Calu3 (cell line): ENCODE measurements at regions not wholly inside any gene's neighbourhood (a gene's known extent, or its start where the extent isn't known, plus 50 kb on each side); places are given as distances from the start of the nearest gene placed in this dataset.

Source experiments
- BruUV-seq: library from RNA; stranded (reverse); fragments of 400-500 nt; replicated peaks from 2 replicates; lab custom pipeline; 2021; lab: Mats Ljungman, UMichigan
- CTCF ChIA-PET: fragments of 300-600 bp; sonication (Branson Sonifier 250); formaldehyde crosslinking; loops from one replicate; lab custom pipeline; 2022; ENCODE audit warnings: antibody characterized with exemption; lab: Charles Lee
- DNase-seq: peaks from one replicate; pipeline ENCODE4 v3.0.0; 2022
- H3K27ac Mint-ChIP-seq: one replicate; pipeline ENCODE4 v1.8.0; 2022; ENCODE audit warnings: mixed read lengths; ENCODE audit not compliant: unreplicated experiment
- H3K27me3 Mint-ChIP-seq: one replicate; pipeline ENCODE4 v1.8.0; 2022; ENCODE audit warnings: mixed read lengths; ENCODE audit not compliant: unreplicated experiment
- H3K36me3 Mint-ChIP-seq: one replicate; pipeline ENCODE4 v1.8.0; 2022; ENCODE audit warnings: mild to moderate bottlenecking, moderate library complexity, mixed read lengths; ENCODE audit not compliant: insufficient read depth, unreplicated experiment
- H3K4me1 Mint-ChIP-seq: one replicate; pipeline ENCODE4 v1.8.0; 2022; ENCODE audit warnings: mild to moderate bottlenecking, low read depth, mixed read lengths; ENCODE audit not compliant: unreplicated experiment
- H3K4me3 Mint-ChIP-seq: one replicate; pipeline ENCODE4 v1.8.0; 2022; ENCODE audit warnings: mild to moderate bottlenecking, low read depth, moderate library complexity, mixed read lengths; ENCODE audit not compliant: unreplicated experiment
- H3K9me3 Mint-ChIP-seq: one replicate; pipeline ENCODE4 v1.8.0; 2022; ENCODE audit warnings: low read depth, mixed read lengths; ENCODE audit not compliant: unreplicated experiment
- CTCF ChIP-seq: fragments of 200-600 bp; IDR thresholded peaks from one replicate; pipeline ENCODE4 v1.8.0; 2022; ENCODE audit warnings: antibody characterized with exemption; ENCODE audit not compliant: unreplicated experiment
- intact Hi-C: fragments of 100-400 bp; cut with micrococcal nuclease; formaldehyde crosslinking; loops from one replicate; pipeline ENCODE4 v1.10.0; 2022; ENCODE audit not compliant: unreplicated experiment

- CTCF ChIA-PET = interaction anchor here (0.8 to 0.9 kb wide), 2 partner anchors 9 to 11 kb away, joined by 3 read pairs; no protein-coding TSS in a partner anchor
- H3K4me1 Mint-ChIP-seq = peaks cover 23% of the 10 kb centered on the region
- peaks cover 5% of the 10 kb centered on the region for H3K36me3 Mint-ChIP-seq
- no peak overlapping the region for H3K27ac Mint-ChIP-seq
- TF ChIP-seq CTCF = no peak
- no peaks in the 10 kb centered on the region for H3K27me3 Mint-ChIP-seq
- no peaks in the 10 kb centered on the region for H3K9me3 Mint-ChIP-seq
- DNase-seq = no peak
- H3K4me3 Mint-ChIP-seq = no peak overlapping the region
- no TSS peak for BruUV-seq
- intact Hi-C loops = no loop called here
Measured at GRCh38 chr2:181766129-181766528, 85.8 kb upstream of the NEUROD1 start.

GRCh38 chr2:181770150-181770549 lies 89.8 kb upstream of the NEUROD1 start:
- Mint-ChIP-seq H3K4me1 (peaks cover 56% of the 10 kb centered on the region), H3K27ac (no peak overlapping the region), H3K4me3 (no peak overlapping the region), H3K9me3 (peaks cover 9% of the 10 kb centered on the region), H3K36me3 (no peaks in the 10 kb centered on the region), H3K27me3 (no peaks in the 10 kb centered on the region)
- CTCF ChIA-PET = interaction anchor here (1.9 kb wide), 1 partner anchor 10 kb away, joined by 9 read pairs; no protein-coding TSS in a partner anchor
- TF ChIP-seq CTCF = no peak
- no TSS peak for BruUV-seq
- DNase-seq = no peak
- intact Hi-C loops = no loop called here

- H3K27me3 Mint-ChIP-seq = no peaks in the 10 kb centered on the region
- no peak for TF ChIP-seq CTCF
- peaks cover 50% of the 10 kb centered on the region for H3K4me1 Mint-ChIP-seq
- BruUV-seq = no TSS peak
- H3K9me3 Mint-ChIP-seq = peaks cover 9% of the 10 kb centered on the region
- CTCF ChIA-PET = interaction anchor here (1.9 kb wide), 1 partner anchor 9 kb away, joined by 9 read pairs; no protein-coding TSS in a partner anchor
- no peak overlapping the region for H3K4me3 Mint-ChIP-seq
- H3K36me3 Mint-ChIP-seq = no peaks in the 10 kb centered on the region
- no peak overlapping the region for H3K27ac Mint-ChIP-seq
- DNase-seq = no peak
- intact Hi-C loops = no loop called here
Measured at GRCh38 chr2:181771356-181771755, 91.0 kb upstream of the NEUROD1 start.

GRCh38 chr2:181772334-181772733 lies 92.0 kb upstream of the NEUROD1 start:
- intact Hi-C loops = no loop called here
- DNase-seq = no peak
- Mint-ChIP-seq H3K27me3 (no peaks in the 10 kb centered on the region), H3K36me3 (no peaks in the 10 kb centered on the region), H3K9me3 (peaks cover 9% of the 10 kb centered on the region), H3K27ac (no peak overlapping the region), H3K4me3 (no peak overlapping the region), H3K4me1 (peaks cover 50% of the 10 kb centered on the region)
- BruUV-seq = no TSS peak
- CTCF ChIA-PET = no interaction called here
- TF ChIP-seq CTCF = no peak
